Activated B cell treated with CpG ODN at 0.5 μM for 24 hours (primary cell): ENCODE measurements at regions not wholly inside any gene's neighbourhood (a gene's known extent, or its start where the extent isn't known, plus 50 kb on each side); places are given as distances from the start of the nearest gene placed in this dataset.

Source experiments
- ATAC-seq: fragments of 200-7000 bp; cut with Tn5 transposase; one replicate; pipeline ENCODE4 v1.10.0; 2021; ENCODE audit warnings: low read depth, mild to moderate bottlenecking, moderate library complexity
- CTCF ChIA-PET: fragments of 350-600 bp; sonication (Branson Sonifier 250); formaldehyde crosslinking; loops from one replicate; lab custom pipeline; 2021; ENCODE audit warnings: antibody characterized with exemption; lab: Charles Lee
- POLR2A ChIA-PET: fragments of 350-600 bp; sonication (Branson Sonifier 250); formaldehyde crosslinking; loops from one replicate; lab custom pipeline; 2021; ENCODE audit warnings: antibody characterized with exemption; lab: Charles Lee
- DNase-seq: peaks from one replicate; pipeline ENCODE4 v3.0.0; 2022
- H3K27ac Mint-ChIP-seq: one replicate; pipeline ENCODE4 v1.8.0; 2020; ENCODE audit warnings: mixed read lengths
- H3K27me3 Mint-ChIP-seq: one replicate; pipeline ENCODE4 v1.8.0; 2021; ENCODE audit warnings: mixed read lengths
- H3K36me3 Mint-ChIP-seq: one replicate; pipeline ENCODE4 v1.8.0; 2021; ENCODE audit warnings: low read depth, mixed read lengths
- H3K4me1 Mint-ChIP-seq: one replicate; pipeline ENCODE4 v1.8.0; 2021; ENCODE audit warnings: mixed read lengths
- H3K4me3 Mint-ChIP-seq: one replicate; pipeline ENCODE4 v1.8.0; 2020; ENCODE audit warnings: mild to moderate bottlenecking, mixed read lengths
- H3K9me3 Mint-ChIP-seq: one replicate; pipeline ENCODE4 v1.8.0; 2020; ENCODE audit warnings: mixed read lengths
- intact Hi-C: fragments of 100-400 bp; cut with micrococcal nuclease; formaldehyde crosslinking; loops from one replicate; pipeline ENCODE4 v1.15.1; 2024
- TF ChIP-seq, protein P1 (sequence below): fragments of 200-600 bp; IDR thresholded peaks from one replicate; pipeline ENCODE4 v1.8.0; 2022; ENCODE audit warnings: antibody characterized with exemption, mild to moderate bottlenecking

DNA sequence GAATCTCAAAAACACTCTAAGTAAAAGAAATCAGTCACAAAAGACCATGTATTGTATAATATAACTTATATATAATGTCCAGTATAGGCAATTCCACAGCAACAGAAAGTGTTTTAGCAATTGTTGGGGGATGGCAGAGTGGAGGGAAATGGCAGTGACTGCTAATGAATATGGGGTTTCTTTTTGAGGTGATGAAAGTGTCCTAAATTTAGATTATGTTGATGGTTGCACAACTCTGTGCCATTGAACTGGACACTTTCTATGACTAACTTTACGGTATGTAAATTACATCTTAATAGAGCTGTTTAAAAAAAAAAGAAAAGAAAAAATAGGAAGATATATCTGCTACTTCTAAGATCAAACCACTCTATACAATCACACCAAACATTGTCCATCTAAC, 124.9 kb upstream of the ZNF462 start:
- Mint-ChIP-seq H3K36me3 (no peaks in the 10 kb centered on the region), H3K4me3 (no peak overlapping the region), H3K27me3 (no peaks in the 10 kb centered on the region), H3K27ac (no peak overlapping the region), H3K9me3 (no peaks in the 10 kb centered on the region), H3K4me1 (no peaks in the 10 kb centered on the region)
- DNase-seq (no peak), ATAC-seq (no peak)
- ChIA-PET POLR2A (no interaction called here), CTCF (no interaction called here)
- intact Hi-C loops: no loop called here
- TF ChIP-seq, protein P1, sequence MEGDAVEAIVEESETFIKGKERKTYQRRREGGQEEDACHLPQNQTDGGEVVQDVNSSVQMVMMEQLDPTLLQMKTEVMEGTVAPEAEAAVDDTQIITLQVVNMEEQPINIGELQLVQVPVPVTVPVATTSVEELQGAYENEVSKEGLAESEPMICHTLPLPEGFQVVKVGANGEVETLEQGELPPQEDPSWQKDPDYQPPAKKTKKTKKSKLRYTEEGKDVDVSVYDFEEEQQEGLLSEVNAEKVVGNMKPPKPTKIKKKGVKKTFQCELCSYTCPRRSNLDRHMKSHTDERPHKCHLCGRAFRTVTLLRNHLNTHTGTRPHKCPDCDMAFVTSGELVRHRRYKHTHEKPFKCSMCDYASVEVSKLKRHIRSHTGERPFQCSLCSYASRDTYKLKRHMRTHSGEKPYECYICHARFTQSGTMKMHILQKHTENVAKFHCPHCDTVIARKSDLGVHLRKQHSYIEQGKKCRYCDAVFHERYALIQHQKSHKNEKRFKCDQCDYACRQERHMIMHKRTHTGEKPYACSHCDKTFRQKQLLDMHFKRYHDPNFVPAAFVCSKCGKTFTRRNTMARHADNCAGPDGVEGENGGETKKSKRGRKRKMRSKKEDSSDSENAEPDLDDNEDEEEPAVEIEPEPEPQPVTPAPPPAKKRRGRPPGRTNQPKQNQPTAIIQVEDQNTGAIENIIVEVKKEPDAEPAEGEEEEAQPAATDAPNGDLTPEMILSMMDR: no peak

DNA sequence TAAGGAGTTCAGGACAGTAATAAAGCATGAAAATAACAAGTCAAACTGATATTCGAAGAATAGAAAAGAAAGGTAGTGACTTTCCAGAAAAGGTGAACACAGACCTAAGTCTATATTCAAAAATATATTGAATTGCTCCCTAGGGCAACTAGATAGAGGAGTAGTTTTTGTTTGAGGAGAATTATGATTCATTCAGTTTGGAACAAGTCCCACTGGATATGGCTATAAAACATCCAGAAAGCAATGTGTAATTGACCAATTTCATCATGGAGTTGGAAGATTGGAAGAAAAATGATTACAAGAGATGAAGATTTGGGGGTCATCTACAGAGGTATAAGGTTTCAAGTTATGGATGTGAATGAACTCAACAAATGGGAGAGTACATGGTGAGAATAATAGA, 117.5 kb upstream of the ZNF462 start:
- no peaks in the 10 kb centered on the region for H3K27me3 Mint-ChIP-seq
- ChIA-PET POLR2A (no interaction called here), CTCF (no interaction called here)
- TF ChIP-seq, protein P1: no peak
- intact Hi-C loops: no loop called here
- DNase-seq (no peak), ATAC-seq (no peak)
- no peaks in the 10 kb centered on the region for H3K4me1 Mint-ChIP-seq
- H3K36me3 Mint-ChIP-seq: no peaks in the 10 kb centered on the region
- no peak overlapping the region for H3K27ac Mint-ChIP-seq
- H3K9me3 Mint-ChIP-seq: no peaks in the 10 kb centered on the region
- no peak overlapping the region for H3K4me3 Mint-ChIP-seq

DNA sequence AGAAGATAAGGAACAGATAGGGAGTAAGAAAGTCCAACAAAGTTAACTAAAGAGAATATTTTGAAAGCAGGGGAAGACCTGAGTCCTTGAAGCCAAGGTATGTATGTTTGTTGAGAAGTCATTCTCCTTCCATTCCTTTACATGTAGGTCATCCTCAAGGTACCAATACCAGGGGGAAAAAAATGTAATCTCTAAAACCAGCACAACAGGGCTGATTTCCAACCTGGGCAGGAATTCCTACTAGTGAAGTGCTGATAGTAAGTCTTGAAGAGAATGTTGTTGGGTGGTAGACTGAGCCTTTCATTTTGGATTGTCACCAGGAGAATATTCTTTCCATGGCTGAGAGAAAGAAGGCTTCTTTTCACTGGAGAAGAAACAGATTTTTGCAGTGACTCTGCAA, 117.1 kb upstream of the ZNF462 start:
- Mint-ChIP-seq H3K36me3 (no peaks in the 10 kb centered on the region), H3K9me3 (no peaks in the 10 kb centered on the region), H3K27ac (no peak overlapping the region), H3K4me1 (no peaks in the 10 kb centered on the region), H3K4me3 (no peak overlapping the region), H3K27me3 (no peaks in the 10 kb centered on the region)
- CTCF ChIA-PET: no interaction called here
- POLR2A ChIA-PET: no interaction called here
- intact Hi-C loops: no loop called here
- TF ChIP-seq, protein P1: no peak
- no peak for ATAC-seq
- no peak for DNase-seq

DNA sequence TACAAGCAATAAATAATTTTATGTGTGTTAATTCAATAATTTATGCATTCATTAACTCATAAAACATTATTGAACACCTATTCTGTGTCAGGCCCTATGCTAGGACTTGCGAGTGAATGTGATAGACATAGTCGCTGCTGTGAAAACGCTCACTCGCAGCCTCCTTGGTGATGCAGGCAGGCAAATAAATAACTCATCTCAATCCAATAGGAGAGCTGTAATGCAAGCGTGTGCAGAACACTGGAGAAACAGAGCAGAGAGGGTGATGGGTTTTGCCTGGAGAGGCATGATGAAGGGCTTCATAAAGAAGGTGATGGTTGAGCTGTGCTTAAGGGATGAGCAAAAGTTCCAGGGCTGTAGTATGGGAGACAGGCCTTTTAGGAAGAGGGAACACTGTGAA, 111.3 kb upstream of the ZNF462 start:
- H3K4me1 Mint-ChIP-seq: peaks cover 16% of the 10 kb centered on the region
- no peaks in the 10 kb centered on the region for H3K36me3 Mint-ChIP-seq
- H3K27ac Mint-ChIP-seq: no peak overlapping the region
- H3K27me3 Mint-ChIP-seq: no peaks in the 10 kb centered on the region
- CTCF ChIA-PET: no interaction called here
- DNase-seq (no peak), ATAC-seq (no peak)
- H3K4me3 Mint-ChIP-seq: no peak overlapping the region
- intact Hi-C loops: no loop called here
- POLR2A ChIA-PET: no interaction called here
- H3K9me3 Mint-ChIP-seq: no peaks in the 10 kb centered on the region
- TF ChIP-seq, protein P1: no peak

DNA sequence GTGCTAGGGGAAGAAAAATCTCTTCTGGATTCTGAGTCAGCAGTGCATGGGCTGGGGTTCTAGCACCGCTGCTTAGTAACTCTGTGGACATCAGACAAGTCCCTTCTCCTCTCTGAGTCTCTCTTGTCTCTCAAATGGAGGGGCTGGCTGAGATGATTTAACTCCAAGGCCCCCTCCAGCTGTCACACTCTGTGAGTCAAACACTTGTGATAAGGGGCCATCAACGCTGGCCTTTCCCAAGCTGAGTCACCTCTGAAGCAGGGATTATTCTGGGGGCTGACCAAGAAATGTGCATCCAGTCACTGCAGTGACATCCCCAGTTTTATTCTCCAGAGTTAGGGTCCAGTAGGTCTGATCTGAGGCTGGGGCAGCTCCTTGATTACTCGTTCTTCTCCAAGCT, 110.4 kb upstream of the ZNF462 start:
- no peak overlapping the region for H3K4me3 Mint-ChIP-seq
- peaks cover 16% of the 10 kb centered on the region for H3K4me1 Mint-ChIP-seq
- no peak overlapping the region for H3K27ac Mint-ChIP-seq
- CTCF ChIA-PET: no interaction called here
- ATAC-seq (no peak), DNase-seq (no peak)
- TF ChIP-seq, protein P1: no peak
- no peaks in the 10 kb centered on the region for H3K9me3 Mint-ChIP-seq
- no peaks in the 10 kb centered on the region for H3K36me3 Mint-ChIP-seq
- H3K27me3 Mint-ChIP-seq: no peaks in the 10 kb centered on the region
- intact Hi-C loops: no loop called here
- POLR2A ChIA-PET: no interaction called here
